Breast epithelium (tissue), 4 donors: ENCODE measurements at regions not wholly inside any gene's neighbourhood (a gene's known extent, or its start where the extent isn't known, plus 50 kb on each side); places are given as distances from the start of the nearest gene placed in this dataset.

Experiments used
- DNase-seq, 2 donors: peaks; one replicate each; pipeline ENCODE4 v3.0.0-alpha.2; 2019; ENCODE audit warnings: low spot score in 2 of 2
- H3K27ac ChIP-seq, 2 donors: fragments of 200-600 bp; sonication (generic) in 1 of 2; one replicate each; pipeline ENCODE4 v1.5.1; 2016 to 2019; ENCODE audit warnings: mild to moderate bottlenecking in 1 of 2
- H3K27me3 ChIP-seq, 2 donors: fragments of 200-600 bp; sonication (generic) in 1 of 2; one replicate each; pipeline versions ENCODE4 v1.5.1 to v1.6.0; 2017 to 2019; ENCODE audit warnings: control low read depth in 1 of 2, mild to moderate bottlenecking in 1 of 2
- H3K36me3 ChIP-seq: fragments of 200-600 bp; one replicate; pipeline ENCODE4 v1.5.1; 2019
- H3K4me1 ChIP-seq, 2 donors: fragments of 200-600 bp; sonication (generic); one replicate each; pipeline ENCODE4 v1.5.1; 2016 to 2019; ENCODE audit warnings: control low read depth in 1 of 2
- H3K4me3 ChIP-seq, 3 donors: fragments of 200-600 bp; sonication (generic); 1 replicate in 2 of 3; 2 replicates in 1 of 3; pipeline ENCODE4 v1.5.1; 2016 to 2019; ENCODE audit warnings: mild to moderate bottlenecking in 3 of 3, moderate library complexity in 2 of 3
- H3K9me3 ChIP-seq, 2 donors: fragments of 200-600 bp; sonication (generic) in 1 of 2; one replicate each; pipeline ENCODE4 v1.5.1; 2016 to 2019; ENCODE audit warnings: control low read depth in 1 of 2
- POLR2A ChIP-seq: fragments of 450-650 bp; IDR thresholded peaks from one replicate; pipeline ENCODE4 v1.6.1; 2016; ENCODE audit warnings: antibody characterized with exemption, mild to moderate bottlenecking, moderate library complexity
- POLR2AphosphoS5 ChIP-seq, 3 donors: sonication (generic); formaldehyde crosslinking; IDR thresholded peaks; one replicate each; pipeline ENCODE4 v1.6.1; 2017; ENCODE audit warnings: antibody characterized with exemption in 3 of 3
- intact Hi-C: fragments of 100-400 bp; cut with DNase I; formaldehyde crosslinking; loops from one replicate; pipeline ENCODE4 v1.15.1; 2023; ENCODE audit warnings: low total_unique reads
- TF ChIP-seq, protein P1 (sequence below), 3 donors: fragments of 450-650 bp; IDR thresholded peaks; one replicate each; pipeline ENCODE4 v1.5.1; 2016 to 2017; ENCODE audit warnings: antibody characterized with exemption in 3 of 3, mild to moderate bottlenecking in 3 of 3, moderate library complexity in 3 of 3

DNA sequence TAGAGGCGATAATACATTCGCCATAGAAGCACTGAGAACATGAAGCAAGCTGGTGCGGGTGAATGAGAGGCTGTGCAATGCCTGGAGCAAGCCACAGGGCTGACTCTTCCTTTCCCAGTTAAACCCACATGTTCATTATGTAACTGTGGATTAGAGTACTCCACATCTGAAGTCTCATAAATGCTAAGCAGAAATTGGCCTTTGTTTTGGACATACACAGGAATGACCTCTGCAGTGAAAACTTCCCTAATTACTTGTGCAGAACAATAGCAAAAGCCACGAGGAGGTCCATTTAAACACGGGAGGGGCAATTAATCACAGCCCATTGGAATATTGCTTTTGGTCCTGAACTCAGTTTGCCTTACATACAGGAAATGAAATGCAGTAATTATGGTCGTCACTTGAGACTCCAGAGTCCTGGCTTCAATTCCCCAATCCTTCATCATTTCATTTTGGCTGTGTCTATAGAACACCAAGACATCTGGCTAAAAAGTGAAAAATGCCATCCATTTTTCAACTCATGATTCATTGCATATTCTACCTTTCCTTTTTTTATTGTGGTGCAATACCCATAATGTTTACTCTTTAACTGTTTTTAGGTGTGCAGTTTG is 78.7 kb upstream of the CXCL12 start:
- H3K4me3 ChIP-seq = no peak overlapping the region

DNA sequence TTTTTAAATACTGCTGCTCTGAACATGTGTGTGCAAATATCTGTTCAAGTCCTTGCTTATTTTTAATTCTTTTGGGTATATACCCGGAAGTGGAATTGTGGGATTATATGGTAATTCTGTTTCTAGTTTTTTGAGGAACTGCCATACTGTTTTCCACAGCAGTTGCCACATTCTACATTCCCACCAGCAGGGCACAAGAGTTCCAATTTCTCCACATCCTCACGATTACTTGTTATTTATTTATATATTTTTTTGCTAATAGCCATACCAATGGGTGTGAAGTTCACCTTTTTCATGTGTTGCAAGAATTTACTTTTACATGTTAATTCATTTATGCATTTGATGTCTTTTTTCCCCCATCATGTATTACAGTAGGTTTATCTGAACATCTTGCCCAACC is 79.6 kb upstream of the CXCL12 start:
- TF ChIP-seq POLR2A (no peak), POLR2AphosphoS5 (IDR thresholded peaks at IDR 0.05) (no peak)
- TF ChIP-seq, protein P1, sequence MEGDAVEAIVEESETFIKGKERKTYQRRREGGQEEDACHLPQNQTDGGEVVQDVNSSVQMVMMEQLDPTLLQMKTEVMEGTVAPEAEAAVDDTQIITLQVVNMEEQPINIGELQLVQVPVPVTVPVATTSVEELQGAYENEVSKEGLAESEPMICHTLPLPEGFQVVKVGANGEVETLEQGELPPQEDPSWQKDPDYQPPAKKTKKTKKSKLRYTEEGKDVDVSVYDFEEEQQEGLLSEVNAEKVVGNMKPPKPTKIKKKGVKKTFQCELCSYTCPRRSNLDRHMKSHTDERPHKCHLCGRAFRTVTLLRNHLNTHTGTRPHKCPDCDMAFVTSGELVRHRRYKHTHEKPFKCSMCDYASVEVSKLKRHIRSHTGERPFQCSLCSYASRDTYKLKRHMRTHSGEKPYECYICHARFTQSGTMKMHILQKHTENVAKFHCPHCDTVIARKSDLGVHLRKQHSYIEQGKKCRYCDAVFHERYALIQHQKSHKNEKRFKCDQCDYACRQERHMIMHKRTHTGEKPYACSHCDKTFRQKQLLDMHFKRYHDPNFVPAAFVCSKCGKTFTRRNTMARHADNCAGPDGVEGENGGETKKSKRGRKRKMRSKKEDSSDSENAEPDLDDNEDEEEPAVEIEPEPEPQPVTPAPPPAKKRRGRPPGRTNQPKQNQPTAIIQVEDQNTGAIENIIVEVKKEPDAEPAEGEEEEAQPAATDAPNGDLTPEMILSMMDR (IDR thresholded peaks at IDR 0.05) = no peak
- no peak overlapping the region for H3K4me3 ChIP-seq
- H3K36me3 ChIP-seq = no peaks in the 10 kb centered on the region
- H3K4me1 ChIP-seq = no peaks in the 10 kb centered on the region
- DNase-seq = no peak
- H3K9me3 ChIP-seq = no peaks in the 10 kb centered on the region
- H3K27me3 ChIP-seq = no peaks in the 10 kb centered on the region
- intact Hi-C loops = no loop called here
- H3K27ac ChIP-seq = no peak overlapping the region

More for the DNA sequence above, 78.7 kb upstream of the CXCL12 start:
- intact Hi-C loops = no loop called here
- Histone ChIP-seq H3K4me1 (no peaks in the 10 kb centered on the region), H3K9me3 (no peaks in the 10 kb centered on the region), H3K27ac (no peak overlapping the region), H3K36me3 (no peaks in the 10 kb centered on the region), H3K27me3 (no peaks in the 10 kb centered on the region)
- DNase-seq = no peak
- TF ChIP-seq POLR2AphosphoS5 (IDR thresholded peaks at IDR 0.05) = no peak
- TF ChIP-seq, protein P1 (IDR thresholded peaks at IDR 0.05) = no peak
- no peak for TF ChIP-seq POLR2A

DNA sequence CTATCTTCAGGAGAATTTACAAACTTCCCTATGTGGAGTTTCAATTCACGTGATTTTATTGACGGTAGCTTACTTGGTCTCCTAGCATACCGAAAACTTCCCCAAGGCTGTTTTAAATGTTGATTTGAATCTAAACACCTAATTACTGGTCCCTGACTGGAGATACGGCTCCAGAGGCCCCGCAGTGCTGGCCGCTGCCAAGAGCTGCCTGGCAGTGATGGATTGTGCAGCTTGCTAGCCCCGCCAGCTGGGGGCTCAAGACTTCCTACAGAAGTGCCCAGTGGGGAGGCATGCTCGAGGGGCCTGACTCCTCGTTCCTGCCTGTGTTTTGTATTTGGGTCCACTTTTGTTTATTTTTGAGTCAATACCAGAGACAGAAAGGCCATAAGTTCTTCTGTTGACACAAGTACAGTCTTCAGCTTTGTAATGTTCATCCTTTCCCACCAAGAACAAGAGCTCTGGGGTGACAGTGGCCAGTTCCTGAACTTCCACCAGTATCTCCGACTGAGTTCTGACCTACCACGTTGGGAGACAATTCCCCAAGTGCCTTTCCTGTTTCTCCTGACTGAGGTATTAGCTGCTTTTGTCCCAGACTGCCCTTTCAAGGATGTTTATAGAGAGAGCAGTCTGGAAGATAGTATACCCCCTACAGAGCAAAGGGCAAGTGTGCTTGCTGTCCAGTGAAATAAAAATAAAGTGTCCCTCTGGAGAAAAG is 80.7 kb upstream of the CXCL12 start:
- no peak overlapping the region for H3K27ac ChIP-seq
- H3K36me3 ChIP-seq = no peaks in the 10 kb centered on the region
- TF ChIP-seq, protein P1 (IDR thresholded peaks at IDR 0.05) = no peak
- no peak for TF ChIP-seq POLR2AphosphoS5 (IDR thresholded peaks at IDR 0.05)
- TF ChIP-seq POLR2A = no peak
- no peaks in the 10 kb centered on the region for H3K9me3 ChIP-seq
- no peaks in the 10 kb centered on the region for H3K27me3 ChIP-seq
- no peak for DNase-seq
- H3K4me3 ChIP-seq = no peak overlapping the region
- no peaks in the 10 kb centered on the region for H3K4me1 ChIP-seq
- intact Hi-C loops = no loop called here

DNA sequence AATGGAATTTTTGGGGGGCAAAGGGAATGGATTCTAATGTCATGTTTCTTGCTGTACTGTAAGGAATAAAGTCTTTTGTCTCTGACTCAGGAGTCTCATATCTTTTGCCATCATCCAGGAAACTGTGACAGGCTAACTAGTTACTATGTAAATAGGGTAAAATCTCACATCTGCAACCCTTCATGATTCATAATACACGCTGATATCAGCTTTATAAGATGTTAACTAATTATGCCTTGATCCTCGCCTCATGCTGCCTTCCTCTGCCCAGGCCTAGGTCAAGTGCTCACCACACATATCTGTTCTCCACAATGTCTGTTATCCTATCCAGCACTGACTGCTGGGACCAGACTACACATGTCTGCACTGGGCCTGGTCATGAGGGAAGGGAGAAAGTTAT is 81.3 kb upstream of the CXCL12 start:
- Histone ChIP-seq H3K4me3 (no peak overlapping the region), H3K4me1 (no peaks in the 10 kb centered on the region), H3K36me3 (no peaks in the 10 kb centered on the region), H3K9me3 (no peaks in the 10 kb centered on the region), H3K27ac (no peak overlapping the region), H3K27me3 (no peaks in the 10 kb centered on the region)
- intact Hi-C loops = no loop called here
- TF ChIP-seq POLR2A (no peak), POLR2AphosphoS5 (IDR thresholded peaks at IDR 0.05) (no peak)
- TF ChIP-seq, protein P1 (IDR thresholded peaks at IDR 0.05) = no peak
- no peak for DNase-seq

DNA sequence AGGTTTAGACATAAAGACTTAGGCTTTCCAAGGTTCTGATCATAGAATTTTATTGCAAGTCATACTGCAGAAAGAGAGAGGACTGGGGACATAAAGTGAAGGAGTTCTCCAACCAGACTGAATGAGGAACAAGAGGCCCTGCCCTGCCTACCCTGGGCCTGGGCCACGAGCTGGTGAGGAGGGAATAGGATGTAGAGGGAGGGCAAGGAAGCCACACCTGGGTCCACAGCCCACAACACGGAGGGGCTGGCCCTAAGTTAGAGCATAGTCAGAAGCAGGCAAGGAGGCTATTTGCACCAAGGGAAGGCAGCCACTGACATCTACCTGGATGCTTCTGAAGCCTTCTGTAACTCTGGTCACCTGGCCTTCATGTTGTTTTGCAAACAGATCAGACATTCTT is 82.2 kb upstream of the CXCL12 start:
- H3K27ac ChIP-seq = no peak overlapping the region

More for the DNA sequence above, 82.2 kb upstream of the CXCL12 start:
- Histone ChIP-seq H3K36me3 (no peaks in the 10 kb centered on the region), H3K4me3 (no peak overlapping the region), H3K4me1 (no peaks in the 10 kb centered on the region), H3K27me3 (no peaks in the 10 kb centered on the region), H3K9me3 (no peaks in the 10 kb centered on the region)
- intact Hi-C loops = no loop called here
- TF ChIP-seq POLR2AphosphoS5 (IDR thresholded peaks at IDR 0.05) (no peak), POLR2A (no peak)
- TF ChIP-seq, protein P1 (IDR thresholded peaks at IDR 0.05) = no peak
- DNase-seq = no peak
